ENCODE measurements at regions not wholly inside any gene's neighbourhood (a gene's known extent, or its start where the extent isn't known, plus 50 kb on each side); places are given as distances from the start of the nearest gene placed in this dataset.

GRCh38 chr5:71841107-71841506 is 122.0 kb downstream of the CARTPT start:
- no peak overlapping the region for H3K27ac Mint-ChIP-seq (ENCODE audit: unreplicated experiment)
- DNase-seq, result no peak
- peaks cover 13% of the 10 kb centered on the region for H3K27me3 Mint-ChIP-seq (ENCODE audit: unreplicated experiment)
- H3K36me3 Mint-ChIP-seq (ENCODE audit: unreplicated experiment), result peaks cover 9% of the 10 kb centered on the region
- H3K4me3 Mint-ChIP-seq (ENCODE audit: unreplicated experiment), result no peak overlapping the region
- peaks cover 17% of the 10 kb centered on the region for H3K9me3 Mint-ChIP-seq (ENCODE audit: unreplicated experiment)
- peaks cover 40% of the 10 kb centered on the region for H3K4me1 Mint-ChIP-seq (ENCODE audit: low read depth, unreplicated experiment)
- TF ChIP-seq CTCF (IDR thresholded peaks at IDR 0.05; ENCODE audit: partially characterized antibody, unreplicated experiment), result no peak

- H3K27me3 Mint-ChIP-seq (ENCODE audit: unreplicated experiment), result peaks cover 13% of the 10 kb centered on the region
- TF ChIP-seq CTCF (IDR thresholded peaks at IDR 0.05; ENCODE audit: partially characterized antibody, unreplicated experiment), result no peak
- H3K4me1 Mint-ChIP-seq (ENCODE audit: low read depth, unreplicated experiment), result peaks cover 21% of the 10 kb centered on the region
- DNase-seq, result no peak
- no peak overlapping the region for H3K27ac Mint-ChIP-seq (ENCODE audit: unreplicated experiment)
- H3K4me3 Mint-ChIP-seq (ENCODE audit: unreplicated experiment), result no peak overlapping the region
- H3K9me3 Mint-ChIP-seq (ENCODE audit: unreplicated experiment), result peaks cover 22% of the 10 kb centered on the region
- peaks cover 17% of the 10 kb centered on the region for H3K36me3 Mint-ChIP-seq (ENCODE audit: unreplicated experiment)
Observed at GRCh38 chr5:71843111-71843510, 124.0 kb downstream of the CARTPT start.

- H3K27me3 Mint-ChIP-seq (ENCODE audit: unreplicated experiment), result peaks cover 2% of the 10 kb centered on the region
- H3K9me3 Mint-ChIP-seq (ENCODE audit: unreplicated experiment), result peaks cover 17% of the 10 kb centered on the region
- peaks cover 30% of the 10 kb centered on the region for H3K36me3 Mint-ChIP-seq (ENCODE audit: unreplicated experiment)
- TF ChIP-seq CTCF (IDR thresholded peaks at IDR 0.05; ENCODE audit: partially characterized antibody, unreplicated experiment), result no peak
- H3K4me1 Mint-ChIP-seq (ENCODE audit: low read depth, unreplicated experiment), result peaks cover 4% of the 10 kb centered on the region
- no peak for DNase-seq
- no peak overlapping the region for H3K4me3 Mint-ChIP-seq (ENCODE audit: unreplicated experiment)
- H3K27ac Mint-ChIP-seq (ENCODE audit: unreplicated experiment), result no peak overlapping the region
Observed at GRCh38 chr5:71844862-71845261, 125.8 kb downstream of the CARTPT start.

GRCh38 chr5:71859515-71859914 is 140.4 kb downstream of the CARTPT start:
- Mint-ChIP-seq H3K4me3 (ENCODE audit: unreplicated experiment) (no peak overlapping the region), H3K4me1 (ENCODE audit: low read depth, unreplicated experiment) (peaks cover 15% of the 10 kb centered on the region), H3K36me3 (ENCODE audit: unreplicated experiment) (peaks cover 11% of the 10 kb centered on the region), H3K27me3 (ENCODE audit: unreplicated experiment) (peaks cover 4% of the 10 kb centered on the region), H3K9me3 (ENCODE audit: unreplicated experiment) (peaks cover 10% of the 10 kb centered on the region), H3K27ac (ENCODE audit: unreplicated experiment) (no peak overlapping the region)
- TF ChIP-seq CTCF (IDR thresholded peaks at IDR 0.05; ENCODE audit: partially characterized antibody, unreplicated experiment), result no peak
- DNase-seq, result no peak

- no peak for TF ChIP-seq CTCF (IDR thresholded peaks at IDR 0.05; ENCODE audit: partially characterized antibody, unreplicated experiment)
- DNase-seq, result no peak
Observed at GRCh38 chr5:71860048-71860447, 141.0 kb downstream of the CARTPT start.

More at GRCh38 chr5:71860048-71860447, 141.0 kb downstream of the CARTPT start:
- Mint-ChIP-seq H3K4me1 (ENCODE audit: low read depth, unreplicated experiment) (peaks cover 15% of the 10 kb centered on the region), H3K4me3 (ENCODE audit: unreplicated experiment) (no peak overlapping the region), H3K9me3 (ENCODE audit: unreplicated experiment) (peaks cover 11% of the 10 kb centered on the region), H3K36me3 (ENCODE audit: unreplicated experiment) (peaks cover 6% of the 10 kb centered on the region), H3K27ac (ENCODE audit: unreplicated experiment) (no peak overlapping the region), H3K27me3 (ENCODE audit: unreplicated experiment) (peaks cover 4% of the 10 kb centered on the region)

All from glutamatergic neuron (in vitro differentiated cells).